ENCODE measurements at regions not wholly inside any gene's neighbourhood (a gene's known extent, or its start where the extent isn't known, plus 50 kb on each side); places are given as distances from the start of the nearest gene placed in this dataset.
"Not testable (repeated sequence)": the region's sequence is repeated elsewhere in the genome, so short reads cannot be mapped to it uniquely, and the experiment has no call there.

DNA sequence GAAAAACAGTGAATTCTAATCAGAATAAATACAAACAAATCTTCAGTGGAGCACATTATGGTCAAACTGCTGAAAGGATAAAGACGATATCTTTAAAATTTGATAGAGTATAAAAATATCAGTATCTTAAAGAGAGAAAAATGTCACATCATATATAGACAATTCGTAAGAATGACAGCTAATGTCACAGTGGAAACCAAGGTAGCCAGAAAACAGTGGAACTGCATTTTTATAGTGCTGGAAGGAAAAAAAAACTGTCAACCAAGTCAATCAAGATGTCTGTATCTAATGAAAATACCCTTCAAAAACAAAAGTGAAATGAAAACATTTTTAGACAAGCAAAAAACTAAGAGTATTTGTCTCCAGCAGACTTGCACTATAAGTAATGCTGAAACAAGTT is 73.4 kb upstream of the HMGXB4 start:
- no peak for DNase-seq (ENCODE audit: low spot score)

DNA sequence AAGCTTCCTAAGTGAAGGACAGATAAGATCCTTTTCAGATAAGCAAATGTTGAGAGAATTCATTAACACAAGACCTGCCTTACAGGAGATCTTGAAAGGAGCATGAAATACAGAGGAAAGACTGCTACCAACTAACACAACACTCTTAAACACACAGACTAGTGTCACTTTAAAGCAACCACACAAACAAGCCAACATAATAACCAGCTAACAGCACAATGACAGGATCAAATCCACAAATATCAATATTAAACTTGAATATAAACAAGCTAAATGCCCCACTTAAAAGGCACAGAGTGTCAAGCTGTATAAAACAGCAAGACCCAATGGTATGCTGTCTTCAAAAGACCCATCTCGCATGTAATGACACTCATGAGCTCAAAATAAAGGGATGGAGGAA is 70.8 kb upstream of the HMGXB4 start:
- DNase-seq (ENCODE audit: low spot score): no peak

DNA sequence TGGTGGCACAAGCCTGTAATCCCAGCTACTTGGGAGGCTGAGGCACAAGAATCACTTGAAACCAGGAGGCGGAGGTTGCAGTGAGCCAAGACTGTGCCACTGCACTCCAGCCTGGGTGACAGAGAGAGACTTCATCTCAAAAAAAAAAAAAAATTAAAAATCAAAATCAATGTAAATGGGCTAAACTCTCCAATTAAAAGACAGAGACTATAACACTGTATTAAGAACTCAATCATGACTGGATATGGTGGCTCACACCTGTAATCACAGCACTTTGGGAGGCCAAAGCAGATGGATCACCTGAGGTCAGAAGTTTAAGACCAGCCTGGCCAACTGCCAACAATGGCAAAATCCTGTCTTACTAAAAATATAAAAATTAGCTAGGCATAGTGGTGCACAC is 68.4 kb upstream of the HMGXB4 start:
- DNase-seq (ENCODE audit: low spot score): not testable (repeated sequence)

DNA sequence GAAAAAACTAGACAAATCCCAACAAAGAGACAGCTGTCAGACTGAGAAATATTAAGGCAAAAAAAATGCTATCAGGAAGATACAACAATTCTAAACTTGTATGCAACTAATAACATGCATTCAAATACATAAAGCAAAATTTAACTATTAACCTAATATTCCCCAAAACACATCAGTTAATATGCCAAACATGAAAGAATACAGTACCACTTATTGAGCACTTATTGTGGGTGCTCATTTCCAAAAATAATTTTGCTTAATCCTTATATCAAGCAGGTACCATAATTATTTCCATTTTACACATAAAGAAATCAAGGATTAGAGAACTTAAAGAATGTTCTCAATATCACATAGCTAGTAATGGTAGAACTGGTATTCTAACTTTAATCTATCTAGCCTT is 67.7 kb upstream of the HMGXB4 start:
- no peak for DNase-seq (ENCODE audit: low spot score)

DNA sequence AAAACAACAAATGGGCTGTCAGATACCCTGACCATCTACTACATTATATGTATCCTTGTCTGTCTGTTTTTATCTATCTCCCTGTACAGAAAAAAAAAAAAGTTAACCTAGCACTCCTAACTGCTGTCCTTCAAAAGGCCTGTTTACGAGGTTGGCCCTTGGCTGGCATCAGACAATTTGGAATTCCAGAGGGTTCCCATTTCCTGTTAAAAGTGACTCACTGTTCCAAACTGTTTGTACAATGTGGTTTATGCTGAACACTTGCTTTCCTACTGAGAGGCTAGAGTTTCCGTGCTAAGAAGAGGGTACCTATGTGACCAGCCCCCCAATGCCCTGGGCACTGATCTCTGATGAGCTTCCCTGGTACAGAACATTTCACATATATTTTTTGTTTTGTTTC is 65.9 kb upstream of the HMGXB4 start:
- DNase-seq (ENCODE audit: low spot score): no peak

DNA sequence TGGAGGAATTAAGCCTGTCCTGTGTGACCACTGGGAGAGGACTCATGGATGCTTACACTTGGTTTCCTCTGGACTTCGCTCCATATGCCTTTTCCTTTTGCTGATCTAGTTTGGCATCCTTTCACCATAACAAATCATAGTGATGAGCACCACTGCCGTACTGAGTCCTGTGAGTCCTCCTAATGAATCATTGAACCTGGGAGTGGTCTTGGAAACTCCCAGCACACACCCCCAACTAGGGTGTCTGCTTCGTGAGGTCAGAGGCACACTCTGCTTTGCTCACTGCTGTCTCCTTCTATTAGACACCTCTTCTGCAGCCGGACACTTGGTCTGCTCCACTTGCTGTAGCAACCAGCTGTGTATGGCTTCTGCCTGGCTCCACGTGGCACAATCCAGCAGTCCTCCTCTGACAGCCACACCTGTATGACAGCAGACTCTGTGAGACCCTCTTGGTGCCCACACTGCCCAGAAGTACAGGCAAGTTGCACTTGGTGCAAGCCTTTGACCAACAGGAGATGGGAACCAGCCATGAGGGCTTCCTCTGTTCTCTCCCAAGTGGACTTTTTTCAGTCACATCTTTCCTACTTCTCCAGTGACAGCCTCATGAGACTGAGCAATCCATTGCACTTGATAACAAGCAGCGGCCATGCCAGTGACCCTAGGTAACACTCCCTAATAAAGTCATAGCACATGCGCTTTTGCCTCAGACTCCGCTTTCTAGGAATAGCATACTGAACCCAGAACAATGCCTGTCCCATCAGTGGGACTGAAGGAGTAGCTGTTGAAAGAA is 65.0 kb upstream of the HMGXB4 start:
- DNase-seq (ENCODE audit: low spot score): no peak

DNA sequence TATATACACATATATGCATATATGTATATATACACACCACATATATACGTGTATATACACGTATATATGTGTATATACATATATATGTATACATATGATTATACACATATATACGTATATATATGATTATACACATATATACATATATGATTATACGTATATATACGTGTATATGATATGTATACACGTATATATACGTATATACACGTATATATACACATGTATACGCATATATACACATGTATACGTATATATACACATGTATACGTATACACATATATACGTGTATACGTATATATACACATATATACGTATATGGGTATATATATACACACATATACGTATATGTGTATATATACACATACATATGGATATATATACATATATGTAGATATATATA is 62.1 kb upstream of the HMGXB4 start:
- no peak for DNase-seq (ENCODE audit: low spot score)

DNA sequence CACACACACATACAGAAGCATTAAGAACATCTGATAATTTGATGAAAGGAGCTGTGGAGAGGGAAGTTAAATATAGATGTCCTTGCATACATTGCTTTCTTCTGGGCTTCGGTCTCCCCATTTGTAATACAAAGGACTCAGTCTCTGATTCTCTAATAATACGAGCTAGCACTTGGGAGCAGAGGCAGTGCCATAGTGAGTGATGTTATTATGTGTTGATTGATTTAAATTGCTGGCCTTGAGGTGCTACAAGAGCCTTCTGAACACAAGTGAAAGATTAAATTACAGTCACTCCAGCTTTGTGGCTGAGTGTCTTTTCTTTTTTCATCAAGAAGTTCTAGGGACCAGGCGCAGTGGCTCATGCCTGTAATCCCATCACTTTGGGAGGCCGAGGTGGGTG is 61.5 kb upstream of the HMGXB4 start:
- no peak for DNase-seq (ENCODE audit: low spot score)

DNA sequence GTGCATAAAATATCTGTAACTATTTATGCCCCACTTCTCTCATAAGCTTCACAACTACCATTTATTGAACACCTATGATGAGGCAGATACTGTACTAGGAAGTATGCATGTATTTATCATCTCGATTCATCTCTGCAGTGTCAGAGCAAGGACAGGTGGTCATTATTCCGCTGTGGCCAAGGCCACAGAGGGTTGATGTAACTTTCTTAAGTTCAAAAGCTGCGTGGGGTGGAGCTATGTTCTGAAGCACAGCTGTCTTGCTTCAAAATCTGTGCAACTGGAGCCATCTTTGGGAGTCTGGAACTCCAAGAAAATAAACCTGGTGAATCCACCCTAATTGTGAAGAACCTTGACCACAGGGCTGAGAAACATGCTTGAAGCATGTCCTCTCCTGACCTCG is 60.2 kb upstream of the HMGXB4 start:
- DNase-seq (ENCODE audit: low spot score): no peak

DNA sequence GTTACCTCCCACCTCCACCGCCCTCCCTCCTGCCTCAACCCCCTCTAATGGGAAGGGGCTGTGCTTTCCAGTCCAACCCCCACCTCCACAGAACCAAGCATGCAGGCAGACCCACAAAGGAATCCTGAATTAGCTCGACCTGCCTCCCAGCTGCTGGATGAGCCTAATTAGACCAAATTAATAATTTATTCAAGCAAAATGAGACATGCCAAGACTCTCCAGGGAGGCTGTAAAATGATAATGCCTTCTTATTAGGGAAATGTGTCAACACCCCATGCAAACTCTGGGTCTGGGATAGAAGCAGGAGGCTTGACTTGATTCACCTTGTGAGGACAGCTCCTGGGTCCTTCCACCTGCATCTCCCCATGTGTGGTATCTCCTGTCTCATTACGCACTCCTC is 59.4 kb upstream of the HMGXB4 start:
- no peak for DNase-seq (ENCODE audit: low spot score)

DNA sequence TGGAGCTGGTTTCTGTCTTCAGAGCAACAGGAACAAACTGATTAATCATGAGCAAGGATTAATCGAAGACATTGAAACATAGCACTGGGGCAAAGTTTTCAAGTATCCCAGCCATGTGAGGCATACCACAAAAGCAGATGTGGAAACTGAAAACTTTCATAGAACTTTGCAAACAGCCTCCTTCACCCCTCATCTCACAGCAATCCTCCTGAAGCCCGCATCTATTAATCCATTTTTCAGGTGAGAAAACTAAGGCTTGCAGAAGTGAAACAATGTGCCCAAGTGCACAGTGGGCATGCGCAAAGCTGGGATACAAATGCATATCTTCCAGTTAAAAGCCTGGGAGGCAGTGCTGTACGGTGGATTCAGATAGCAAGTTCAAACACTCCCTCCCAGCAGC is 58.6 kb upstream of the HMGXB4 start:
- no peak for DNase-seq (ENCODE audit: low spot score)

DNA sequence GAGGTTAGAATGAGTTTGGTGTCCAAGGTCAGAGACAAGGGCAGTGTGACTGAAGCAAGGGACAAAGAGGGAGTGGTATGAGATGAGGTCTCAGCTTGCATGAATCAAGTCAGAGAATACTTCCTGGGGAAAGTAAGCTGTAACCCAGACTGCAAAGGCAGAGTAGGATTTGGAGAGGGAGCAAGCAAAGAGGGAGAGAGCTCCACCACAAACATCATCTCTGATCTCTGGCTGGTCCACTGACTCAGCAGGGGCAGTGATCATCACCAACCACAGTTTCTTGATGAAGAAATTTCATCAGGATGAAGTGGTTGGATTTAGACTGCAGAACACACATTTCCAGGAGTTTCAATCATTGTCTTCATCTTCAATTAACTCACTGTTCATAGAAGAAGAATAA is 54.9 kb upstream of the HMGXB4 start:
- no peak for DNase-seq (ENCODE audit: low spot score)

DNA sequence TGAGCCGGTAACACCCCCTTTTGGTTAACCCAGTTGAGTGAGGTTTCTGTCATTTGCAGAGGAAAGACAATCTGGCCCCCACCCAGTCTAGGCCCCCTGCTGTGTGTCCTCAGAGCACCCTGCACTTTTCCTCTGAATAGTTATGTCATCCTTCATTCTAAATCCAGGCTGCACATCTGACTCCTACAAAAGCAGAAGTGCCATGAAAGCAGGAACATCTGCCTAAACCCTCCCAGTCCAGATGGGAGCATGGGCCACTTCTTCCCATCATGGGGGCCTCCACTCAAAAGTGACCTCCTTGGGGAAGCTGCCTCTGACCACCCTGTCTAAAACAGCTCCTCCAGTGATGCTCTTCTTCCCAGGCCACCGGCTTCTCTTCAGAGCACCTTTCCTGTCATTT is 53.7 kb upstream of the HMGXB4 start:
- DNase-seq (ENCODE audit: low spot score): no peak

DNA sequence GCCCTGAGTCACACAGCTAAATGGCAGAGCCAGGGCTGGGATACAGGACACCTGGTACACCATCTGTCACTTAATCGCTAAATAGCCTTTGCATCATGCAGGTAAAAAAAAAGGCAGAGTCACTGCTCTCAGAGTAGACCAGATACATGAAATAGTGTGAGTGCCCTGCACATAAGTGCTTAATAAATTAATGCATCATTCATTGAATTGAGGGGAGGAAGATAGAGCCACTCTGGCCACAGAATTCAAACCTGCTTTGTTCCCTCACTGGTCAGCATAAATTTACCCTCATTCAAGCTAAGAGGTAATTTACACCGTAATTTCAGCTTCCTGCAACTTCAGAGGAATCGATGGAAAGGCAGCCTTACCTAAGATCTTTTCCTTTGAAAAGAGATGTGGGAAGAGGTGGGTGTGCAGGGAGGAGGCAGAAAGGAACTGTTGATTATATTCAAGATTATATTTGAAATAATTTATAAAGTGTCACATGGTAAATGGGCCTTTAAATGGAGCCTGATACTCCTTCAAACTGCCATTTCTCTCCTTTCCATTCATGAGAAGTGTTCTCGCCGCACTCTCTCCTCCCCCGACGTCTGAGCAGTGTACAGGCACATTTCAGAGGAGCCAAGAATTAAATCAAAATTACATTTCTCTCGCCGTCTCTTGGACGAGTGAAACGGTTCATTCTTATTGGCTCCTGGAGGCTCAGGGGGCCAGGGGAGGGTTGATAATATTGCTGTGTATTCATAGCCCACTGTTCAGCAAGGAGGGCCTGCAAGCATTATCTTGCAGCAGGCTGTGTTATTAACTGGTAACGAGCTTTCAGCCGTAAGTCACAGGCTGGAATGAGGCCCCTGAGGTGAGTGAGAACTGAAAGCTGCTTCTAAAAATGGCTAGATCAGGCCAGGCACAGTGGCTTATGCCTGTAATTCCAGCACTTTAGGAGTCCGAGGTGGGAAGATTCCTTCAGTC is 52.2 kb upstream of the HMGXB4 start:
- DNase-seq (ENCODE audit: low spot score): no peak

DNA sequence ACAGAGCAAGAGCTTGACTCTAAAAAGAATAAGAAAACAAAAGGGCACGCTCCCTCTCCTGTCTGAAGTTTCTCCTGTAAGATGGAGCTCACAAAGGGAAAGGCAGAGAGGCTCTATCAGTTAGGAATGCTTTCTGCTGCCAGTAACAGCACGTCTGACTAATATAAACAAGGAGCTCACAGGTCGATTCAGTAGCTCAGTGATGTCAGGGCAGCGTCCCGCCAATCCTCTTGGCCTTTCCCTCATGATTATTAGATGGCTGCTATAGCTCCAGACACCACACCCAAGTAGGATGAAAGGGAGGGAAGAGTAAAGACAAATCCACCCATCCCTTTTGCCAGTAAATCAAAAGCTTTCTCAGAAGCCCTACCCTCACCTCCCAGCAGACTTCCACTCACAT is 51.3 kb upstream of the HMGXB4 start:
- no peak for DNase-seq (ENCODE audit: low spot score)

DNA sequence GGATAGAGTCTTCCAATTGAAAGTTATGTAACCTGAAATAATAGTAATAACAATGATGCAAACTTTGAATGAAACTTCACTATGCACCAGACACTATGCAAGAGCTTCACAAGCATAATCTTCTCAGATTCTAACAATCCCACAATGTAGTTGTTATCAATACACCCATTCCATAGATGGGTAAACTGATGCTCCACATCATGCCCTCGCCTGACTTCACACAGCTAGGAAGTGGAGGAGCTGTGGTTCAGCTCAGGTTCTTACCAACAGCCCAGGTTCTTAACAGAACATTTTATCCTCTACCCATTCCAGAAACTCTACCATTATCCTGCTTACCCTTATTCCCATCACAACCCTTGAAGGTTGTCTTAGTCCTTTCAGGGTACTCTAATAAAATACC is 50.4 kb upstream of the HMGXB4 start:
- DNase-seq (ENCODE audit: low spot score): no peak
